Activated naive CD4-positive, alpha-beta T cell treated with anti-CD3 and anti-CD28 coated beads for 36 hours (primary cell): ENCODE measurements at regions not wholly inside any gene's neighbourhood (a gene's known extent, or its start where the extent isn't known, plus 50 kb on each side); places are given as distances from the start of the nearest gene placed in this dataset.
"Not testable (repeated sequence)": the region's sequence is repeated elsewhere in the genome, so short reads cannot be mapped to it uniquely, and the experiment has no call there.

Source experiments
- CTCF ChIA-PET: fragments of 350-600 bp; sonication (Branson Sonifier 250); formaldehyde crosslinking; loops from one replicate; lab custom pipeline; 2021; ENCODE audit warnings: antibody characterized with exemption; lab: Charles Lee
- DNase-seq: peaks from one replicate; pipeline ENCODE4 v3.0.0-alpha.2; 2020
- H3K27ac Mint-ChIP-seq: one replicate; pipeline ENCODE4 v1.8.0; 2021; ENCODE audit warnings: mild to moderate bottlenecking, mixed read lengths
- H3K27me3 Mint-ChIP-seq: one replicate; pipeline ENCODE4 v1.8.0; 2021; ENCODE audit warnings: low read depth, mixed read lengths
- H3K36me3 Mint-ChIP-seq: one replicate; pipeline ENCODE4 v1.8.0; 2021; ENCODE audit warnings: low read depth, mixed read lengths
- H3K4me1 Mint-ChIP-seq: one replicate; pipeline ENCODE4 v1.8.0; 2021; ENCODE audit warnings: low read depth, mixed read lengths
- H3K4me3 Mint-ChIP-seq: one replicate; pipeline ENCODE4 v1.8.0; 2021; ENCODE audit warnings: mild to moderate bottlenecking, moderate library complexity, mixed read lengths
- H3K9me3 Mint-ChIP-seq: one replicate; pipeline ENCODE4 v1.8.0; 2021; ENCODE audit warnings: mixed read lengths
- intact Hi-C: fragments of 100-400 bp; cut with micrococcal nuclease; formaldehyde crosslinking; loops from one replicate; pipeline ENCODE4 v1.15.1; 2023

DNA sequence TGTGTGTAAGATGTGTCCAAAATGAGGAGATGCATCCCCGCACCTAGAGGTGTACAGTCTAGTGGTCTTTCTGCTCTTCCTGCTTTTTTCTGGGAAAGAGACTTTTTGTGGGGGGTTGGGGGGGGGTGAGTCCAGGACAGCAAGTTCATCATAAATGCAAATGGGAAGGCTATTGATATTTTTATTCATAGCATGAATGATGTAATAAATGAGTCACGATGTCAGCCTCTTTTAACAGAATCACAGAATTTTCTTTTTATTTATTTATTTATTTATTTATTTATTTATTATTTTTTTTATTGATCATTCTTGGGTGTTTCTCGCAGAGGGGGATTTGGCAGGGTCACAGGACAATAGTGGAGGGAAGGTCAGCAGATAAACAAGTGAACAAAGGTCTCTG, 111.3 kb downstream of the C9orf152 start:
- intact Hi-C loops, H3K4me1 Mint-ChIP-seq, H3K36me3 Mint-ChIP-seq, H3K9me3 Mint-ChIP-seq, H3K4me3 Mint-ChIP-seq, CTCF ChIA-PET, H3K27me3 Mint-ChIP-seq, DNase-seq, H3K27ac Mint-ChIP-seq: not testable (repeated sequence)

DNA sequence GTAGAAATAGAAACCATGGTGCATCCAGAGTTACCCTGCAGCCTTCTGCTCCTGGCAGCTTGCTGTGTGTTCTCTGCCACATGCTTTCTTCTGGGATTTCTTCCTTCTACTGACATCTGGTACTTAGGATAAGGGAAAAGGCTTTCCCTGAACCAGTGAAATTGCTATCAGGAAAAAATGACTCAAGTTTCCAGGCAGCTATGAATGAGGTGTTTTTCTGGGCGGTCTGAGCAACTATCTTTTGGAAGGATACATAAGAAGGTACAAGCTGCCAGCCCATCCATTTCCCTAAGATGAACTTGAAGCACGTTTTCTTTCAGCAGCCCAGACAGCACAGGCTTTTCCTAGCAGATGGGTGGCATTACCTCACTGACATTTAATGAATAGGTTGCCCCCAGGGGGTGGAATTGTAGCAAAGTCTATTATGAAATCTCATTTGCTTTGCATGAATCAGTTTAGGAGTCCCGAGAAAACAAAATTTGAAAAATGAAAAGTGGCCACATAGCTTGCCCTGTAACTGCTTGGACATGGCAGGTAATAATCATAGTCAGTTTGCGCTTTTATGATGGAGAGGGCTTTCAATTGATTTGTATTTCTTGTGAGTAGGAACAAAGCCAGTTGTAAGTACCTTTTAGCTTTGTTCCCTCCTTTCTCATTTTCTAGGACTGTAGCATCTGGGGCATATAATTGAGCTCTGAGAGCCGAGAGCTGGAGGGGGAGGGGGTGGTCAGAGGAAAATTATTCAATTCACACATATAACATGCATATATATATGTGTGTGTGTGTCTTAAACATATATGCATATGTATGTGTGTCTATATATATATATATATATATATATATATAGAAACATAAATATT, 108.5 kb downstream of the C9orf152 start:
- Mint-ChIP-seq H3K4me1 (peaks cover 16% of the 10 kb centered on the region), H3K27me3 (no peaks in the 10 kb centered on the region), H3K9me3 (no peaks in the 10 kb centered on the region), H3K36me3 (no peaks in the 10 kb centered on the region), H3K4me3 (no peak overlapping the region), H3K27ac (no peak overlapping the region)
- no peak for DNase-seq
- CTCF ChIA-PET, result no interaction called here
- intact Hi-C loops, result no loop called here

DNA sequence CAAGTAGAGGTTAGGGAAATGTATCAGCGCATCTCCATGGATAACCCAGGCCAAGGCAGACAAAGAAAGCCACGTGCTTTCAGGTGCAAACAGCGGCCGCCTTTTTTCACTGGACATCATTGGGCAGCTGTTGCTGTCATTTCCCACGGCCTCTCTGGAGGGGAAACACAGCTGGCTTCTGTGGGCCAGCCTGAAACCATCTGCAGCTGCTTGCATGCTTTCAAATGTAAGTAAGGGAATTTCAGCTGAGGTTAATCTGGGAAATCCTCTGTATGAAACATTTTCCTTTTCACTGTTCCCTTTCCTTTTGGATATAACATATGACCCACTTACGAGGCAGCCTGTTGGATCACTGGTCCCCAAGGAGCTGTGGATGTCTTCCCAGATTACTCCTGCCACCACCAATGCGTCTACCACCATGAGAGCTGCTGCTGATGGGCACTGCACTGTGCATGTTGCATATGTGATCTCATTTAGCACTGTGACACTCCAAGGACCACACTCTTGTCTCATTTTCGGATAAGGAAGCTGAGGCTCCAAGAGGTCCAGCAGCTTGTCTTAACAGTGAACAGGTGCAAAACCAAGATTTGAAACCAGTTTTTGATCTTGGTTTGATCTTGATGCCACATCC, 106.3 kb downstream of the C9orf152 start:
- H3K27me3 Mint-ChIP-seq, result no peaks in the 10 kb centered on the region
- intact Hi-C loops, result no loop called here
- H3K27ac Mint-ChIP-seq, result no peak overlapping the region
- CTCF ChIA-PET, result interaction anchor here (1.0 kb wide), 1 partner anchor 37 kb away, joined by 3 read pairs; no protein-coding TSS in a partner anchor
- DNase-seq, result no peak
- peaks cover 16% of the 10 kb centered on the region for H3K4me1 Mint-ChIP-seq
- no peaks in the 10 kb centered on the region for H3K36me3 Mint-ChIP-seq
- no peak overlapping the region for H3K4me3 Mint-ChIP-seq
- H3K9me3 Mint-ChIP-seq, result no peaks in the 10 kb centered on the region

DNA sequence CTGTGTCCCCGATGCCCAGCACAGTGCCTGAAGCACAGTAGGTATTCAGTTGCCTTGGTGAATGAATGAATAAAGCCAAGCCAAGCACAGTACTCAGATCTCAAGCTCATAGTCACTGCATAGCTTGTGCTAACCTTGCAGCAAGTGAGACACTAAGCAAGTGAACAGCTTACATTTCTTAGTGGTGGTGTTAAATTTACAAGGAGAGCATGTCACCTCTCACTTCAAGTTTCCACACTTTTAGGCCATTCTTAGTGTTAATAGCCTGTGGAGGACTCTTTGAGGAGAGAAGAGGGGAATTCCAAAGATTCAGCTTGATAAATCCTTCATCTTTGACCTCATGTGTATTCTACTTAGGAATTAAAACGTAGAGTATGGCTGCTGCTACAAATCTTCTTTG, 104.7 kb downstream of the C9orf152 start:
- CTCF ChIA-PET, result no interaction called here
- Mint-ChIP-seq H3K36me3 (no peaks in the 10 kb centered on the region), H3K9me3 (no peaks in the 10 kb centered on the region), H3K4me3 (no peak overlapping the region), H3K27ac (no peak overlapping the region), H3K4me1 (peaks cover 16% of the 10 kb centered on the region), H3K27me3 (no peaks in the 10 kb centered on the region)
- intact Hi-C loops, result no loop called here
- no peak for DNase-seq

DNA sequence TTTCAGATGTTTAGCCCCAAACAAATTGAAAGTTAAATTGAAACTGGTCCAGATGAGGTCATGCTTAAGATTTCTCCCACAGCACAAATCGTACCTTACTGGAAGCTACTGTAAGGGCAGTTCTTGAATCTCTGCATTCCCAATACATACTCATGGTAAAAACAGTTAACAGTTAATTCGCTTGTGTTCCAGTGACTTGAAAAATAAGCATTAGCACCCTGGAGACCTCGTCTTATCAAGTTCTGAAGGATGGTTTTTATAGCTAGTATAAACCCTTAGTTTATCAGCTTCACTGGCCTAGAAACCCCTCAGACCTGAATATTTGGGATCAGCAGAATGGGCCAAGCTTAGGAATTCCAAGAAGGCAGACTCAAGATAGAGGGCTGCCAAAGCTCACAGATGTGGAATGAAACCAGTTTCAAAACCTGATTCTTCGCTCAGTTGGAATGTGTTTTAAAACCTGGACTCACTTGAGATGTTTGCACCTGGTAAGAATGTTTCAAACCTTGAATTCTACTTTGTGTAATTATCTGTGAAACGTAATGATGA, 103.6 kb downstream of the C9orf152 start:
- no peaks in the 10 kb centered on the region for H3K27me3 Mint-ChIP-seq
- no peak for DNase-seq
- H3K9me3 Mint-ChIP-seq, result no peaks in the 10 kb centered on the region
- intact Hi-C loops, result no loop called here
- no peak overlapping the region for H3K27ac Mint-ChIP-seq
- no peaks in the 10 kb centered on the region for H3K36me3 Mint-ChIP-seq
- CTCF ChIA-PET, result interaction anchor here (0.6 kb wide), 2 partner anchors 58 to 289 kb away, joined by 3 to 4 read pairs; no protein-coding TSS in a partner anchor
- no peak overlapping the region for H3K4me3 Mint-ChIP-seq
- peaks cover 11% of the 10 kb centered on the region for H3K4me1 Mint-ChIP-seq

DNA sequence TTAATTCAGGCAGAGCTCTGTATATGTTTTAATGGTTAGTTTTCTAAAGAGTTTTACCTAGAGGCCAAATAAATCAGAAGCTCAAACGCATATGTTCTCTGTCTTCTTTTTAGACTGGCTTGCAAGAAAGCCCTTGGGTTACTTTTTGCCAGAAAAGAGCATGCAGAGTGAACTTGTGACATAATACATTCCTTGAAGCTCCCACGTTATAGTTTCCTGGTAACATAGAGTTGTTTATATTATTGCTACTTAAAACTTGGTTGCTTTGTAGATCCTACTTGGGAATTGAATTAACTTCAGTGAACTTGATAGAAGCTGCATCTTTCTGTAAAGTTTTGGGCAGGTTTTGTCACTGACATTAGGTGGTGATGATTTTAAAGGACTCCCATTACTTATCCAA, 102.9 kb downstream of the C9orf152 start:
- no peak overlapping the region for H3K27ac Mint-ChIP-seq
- no peaks in the 10 kb centered on the region for H3K9me3 Mint-ChIP-seq
- H3K4me3 Mint-ChIP-seq, result no peak overlapping the region
- H3K36me3 Mint-ChIP-seq, result no peaks in the 10 kb centered on the region
- CTCF ChIA-PET, result interaction anchor here (0.6 kb wide), 1 partner anchor 289 kb away, joined by 3 read pairs; no protein-coding TSS in a partner anchor
- intact Hi-C loops, result no loop called here
- no peak for DNase-seq
- peaks cover 11% of the 10 kb centered on the region for H3K4me1 Mint-ChIP-seq
- H3K27me3 Mint-ChIP-seq, result no peaks in the 10 kb centered on the region

DNA sequence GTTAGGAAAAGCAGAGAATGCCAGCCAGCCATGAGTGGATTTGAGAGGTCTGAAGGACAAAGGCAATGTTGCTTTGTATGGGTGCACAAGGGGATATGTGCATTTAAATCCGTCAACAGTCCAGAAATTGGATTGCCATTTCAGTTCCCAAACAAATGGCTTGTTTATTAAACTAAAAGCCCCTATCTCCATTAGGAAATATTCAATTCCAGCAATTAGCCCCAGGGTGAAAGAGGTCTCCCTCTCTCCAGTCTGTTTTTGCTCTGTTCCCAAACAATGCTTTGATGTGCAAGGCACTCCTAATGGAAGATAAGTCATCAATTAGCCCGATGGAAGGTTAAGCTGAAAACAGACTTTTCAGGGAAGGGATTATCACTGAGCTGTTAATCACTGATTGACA, 101.3 kb downstream of the C9orf152 start:
- DNase-seq, result no peak
- no peak overlapping the region for H3K27ac Mint-ChIP-seq

DNA sequence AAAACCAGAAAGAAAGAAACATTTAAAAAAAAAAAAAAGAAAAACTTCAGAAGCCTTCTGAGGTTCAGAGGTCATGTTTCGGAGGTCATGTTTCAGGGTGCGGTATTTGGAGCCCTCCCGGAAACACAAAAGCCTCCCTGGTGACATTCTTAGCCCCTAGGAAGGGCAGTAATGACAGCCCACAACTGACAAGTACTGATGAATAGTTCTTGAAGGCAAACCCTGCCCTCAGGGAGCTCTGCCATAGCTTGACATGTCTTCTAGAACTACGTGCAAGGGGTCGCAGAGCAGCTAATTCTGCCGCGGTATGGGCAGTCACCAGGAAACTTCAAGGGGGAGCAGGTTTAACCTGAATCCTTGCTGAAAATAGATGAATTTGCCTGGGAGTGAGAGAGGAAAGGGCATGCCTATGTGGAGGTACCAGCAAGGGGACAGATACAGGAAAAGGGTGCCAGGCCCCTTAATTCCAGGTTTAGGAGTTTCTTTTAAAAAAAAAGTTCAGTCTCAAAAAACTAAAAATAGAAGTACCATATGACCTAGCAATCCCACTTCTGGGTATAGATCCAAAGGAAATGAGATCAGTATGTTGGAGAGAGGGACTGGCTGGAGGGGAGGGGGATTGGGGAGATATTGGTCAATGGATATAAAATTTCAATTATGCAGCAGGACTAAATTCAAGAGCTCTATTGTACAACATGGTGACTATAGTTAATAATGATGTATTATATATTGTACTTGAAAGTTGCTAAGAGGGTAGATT, 98.4 kb downstream of the C9orf152 start:
- CTCF ChIA-PET, result interaction anchor here (0.6 kb wide), 2 partner anchors 16 to 18 kb away, joined by 3 read pairs; no protein-coding TSS in a partner anchor
- Mint-ChIP-seq H3K27me3 (no peaks in the 10 kb centered on the region), H3K4me3 (no peak overlapping the region), H3K4me1 (no peaks in the 10 kb centered on the region), H3K9me3 (no peaks in the 10 kb centered on the region), H3K36me3 (no peaks in the 10 kb centered on the region), H3K27ac (no peak overlapping the region)
- no peak for DNase-seq
- intact Hi-C loops, result no loop called here

More for the DNA sequence above, 101.3 kb downstream of the C9orf152 start:
- Mint-ChIP-seq H3K36me3 (no peaks in the 10 kb centered on the region), H3K27me3 (no peaks in the 10 kb centered on the region), H3K4me1 (peaks cover 11% of the 10 kb centered on the region), H3K9me3 (no peaks in the 10 kb centered on the region), H3K4me3 (no peak overlapping the region)
- CTCF ChIA-PET, result no interaction called here
- intact Hi-C loops, result no loop called here

DNA sequence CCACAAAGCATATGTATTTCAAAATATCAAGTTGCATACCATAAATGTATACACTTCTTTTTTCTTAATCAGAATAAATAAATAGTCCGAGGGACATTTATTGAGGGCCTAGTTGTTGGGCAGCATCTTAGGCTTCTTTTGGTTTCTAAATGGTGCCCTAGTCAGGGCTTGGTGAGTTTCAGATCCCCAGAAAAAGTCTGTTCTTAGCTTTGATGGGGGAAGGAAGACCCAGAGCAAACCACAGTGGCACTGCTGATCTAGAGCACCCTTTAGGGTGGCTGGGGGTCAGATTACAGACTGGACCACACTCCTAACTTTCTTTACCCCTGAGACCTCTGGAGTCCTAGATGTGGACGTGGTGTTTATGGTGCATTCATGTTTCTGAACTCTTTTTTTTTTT, 97.8 kb downstream of the C9orf152 start:
- Mint-ChIP-seq H3K27me3 (no peaks in the 10 kb centered on the region), H3K9me3 (no peaks in the 10 kb centered on the region), H3K4me3 (no peak overlapping the region), H3K4me1 (no peaks in the 10 kb centered on the region), H3K36me3 (no peaks in the 10 kb centered on the region), H3K27ac (no peak overlapping the region)
- DNase-seq, result no peak
- CTCF ChIA-PET, result interaction anchor here (0.6 kb wide), 1 partner anchor 16 kb away, joined by 3 read pairs; no protein-coding TSS in a partner anchor
- intact Hi-C loops, result no loop called here

DNA sequence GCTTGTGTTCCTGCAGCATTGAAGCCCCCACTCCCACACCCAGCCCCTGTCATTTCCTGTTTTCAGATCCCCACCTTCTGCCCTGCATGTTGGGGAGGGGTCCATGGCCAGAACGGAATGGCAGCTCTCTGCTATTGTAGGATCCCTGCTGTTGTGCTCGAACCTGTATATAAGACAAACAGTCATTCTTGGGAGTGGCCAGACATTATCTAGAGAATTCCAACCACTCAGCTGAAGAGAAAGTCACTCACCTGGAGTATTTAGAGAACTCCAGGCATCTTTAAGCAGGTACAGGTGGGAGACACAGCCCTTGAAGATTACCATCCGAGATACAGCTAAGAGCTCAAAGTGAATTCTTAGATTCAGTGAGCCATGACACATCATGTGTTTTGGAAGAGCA, 96.1 kb downstream of the C9orf152 start:
- Mint-ChIP-seq H3K9me3 (no peaks in the 10 kb centered on the region), H3K27me3 (no peaks in the 10 kb centered on the region), H3K27ac (no peak overlapping the region), H3K36me3 (no peaks in the 10 kb centered on the region), H3K4me1 (no peaks in the 10 kb centered on the region), H3K4me3 (no peak overlapping the region)
- intact Hi-C loops, result no loop called here
- CTCF ChIA-PET, result interaction anchor here (1.5 kb wide), 1 partner anchor 14 kb away, joined by 3 read pairs; no protein-coding TSS in a partner anchor
- no peak for DNase-seq

DNA sequence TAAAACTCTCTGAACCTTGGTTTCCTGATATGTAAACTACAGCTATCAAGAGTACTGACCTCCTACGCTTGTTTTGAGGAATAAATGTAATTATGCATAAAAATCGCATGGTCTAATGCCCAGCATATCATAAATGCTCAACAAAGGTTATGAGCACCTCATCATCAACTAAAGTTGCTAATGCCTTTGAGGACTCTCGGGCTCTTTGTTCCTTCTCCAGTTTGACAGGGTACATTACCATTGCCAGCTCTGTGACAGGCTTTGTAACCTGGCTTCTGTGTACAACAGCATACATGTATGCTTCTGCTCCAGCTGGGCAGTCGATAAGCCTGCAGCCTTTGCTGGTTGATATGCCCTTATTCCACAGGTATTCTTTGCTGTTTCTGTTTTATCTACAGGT, 95.2 kb downstream of the C9orf152 start:
- DNase-seq, result no peak

More for the DNA sequence above, 95.2 kb downstream of the C9orf152 start:
- no peaks in the 10 kb centered on the region for H3K9me3 Mint-ChIP-seq
- H3K4me3 Mint-ChIP-seq, result no peak overlapping the region
- H3K36me3 Mint-ChIP-seq, result no peaks in the 10 kb centered on the region
- CTCF ChIA-PET, result interaction anchor here (0.7 kb wide), 1 partner anchor 74 kb away, joined by 3 read pairs; no protein-coding TSS in a partner anchor
- no peak overlapping the region for H3K27ac Mint-ChIP-seq
- H3K4me1 Mint-ChIP-seq, result no peaks in the 10 kb centered on the region
- no peaks in the 10 kb centered on the region for H3K27me3 Mint-ChIP-seq
- intact Hi-C loops, result no loop called here
